Stimulated activated CD4-positive, alpha-beta T cell treated with anti-CD3 and anti-CD28 coated beads, Interleukin-4, amount 100 ng/mL, for 1 hour (primary cell): ENCODE measurements at regions not wholly inside any gene's neighbourhood (a gene's known extent, or its start where the extent isn't known, plus 50 kb on each side); places are given as distances from the start of the nearest gene placed in this dataset.

Experiments
- DNase-seq: peaks from one replicate; pipeline ENCODE4 v3.0.0-alpha.2; 2020

DNA sequence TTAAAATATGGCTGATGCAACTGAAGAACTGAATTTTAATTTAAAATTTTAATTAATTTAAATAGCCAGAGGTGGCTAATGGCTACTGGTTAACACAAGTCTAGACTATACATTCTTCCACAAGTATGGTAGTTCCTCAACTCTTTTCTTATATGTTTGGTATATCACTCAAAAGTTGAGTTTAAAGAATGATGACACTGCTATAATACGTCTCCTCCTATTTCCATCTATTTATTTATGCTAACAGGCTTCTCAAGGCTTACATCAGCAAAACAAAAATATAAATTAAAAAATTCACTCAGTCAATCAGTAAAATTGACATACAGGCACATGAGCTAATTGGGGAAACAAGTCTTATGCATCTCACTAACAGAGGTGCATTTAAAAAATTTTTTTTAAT lies 227.9 kb upstream of the PMFBP1 start:
- no peak for DNase-seq

GRCh38 chr16:72397876-72398275 lies 225.9 kb upstream of the PMFBP1 start:
- no peak for DNase-seq

GRCh38 chr16:72394526-72394925 lies 222.6 kb upstream of the PMFBP1 start:
- no peak for DNase-seq

- DNase-seq, result no peak
These were observed 217.8 kb upstream of the PMFBP1 start for GRCh38 chr16:72389791-72390190.

DNA sequence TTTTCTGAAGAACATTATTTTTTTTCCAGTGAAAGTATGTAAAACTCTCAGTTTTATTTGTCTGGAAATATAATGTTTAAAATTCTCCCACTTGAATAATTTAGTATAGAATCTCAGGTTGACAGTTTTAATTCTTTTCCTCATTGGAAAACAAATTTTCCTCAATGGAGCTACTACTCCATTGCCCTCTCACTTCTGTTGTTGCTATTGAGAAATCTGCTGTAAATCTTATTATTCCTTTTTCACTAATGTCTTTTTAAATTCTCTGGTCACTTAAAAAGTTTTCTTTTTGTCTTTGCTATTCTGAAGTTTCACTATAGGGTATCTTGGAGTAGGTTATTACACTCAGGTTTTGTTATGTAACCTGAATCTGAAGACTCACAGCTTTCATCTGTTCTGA lies 216.1 kb upstream of the PMFBP1 start:
- no peak for DNase-seq

DNA sequence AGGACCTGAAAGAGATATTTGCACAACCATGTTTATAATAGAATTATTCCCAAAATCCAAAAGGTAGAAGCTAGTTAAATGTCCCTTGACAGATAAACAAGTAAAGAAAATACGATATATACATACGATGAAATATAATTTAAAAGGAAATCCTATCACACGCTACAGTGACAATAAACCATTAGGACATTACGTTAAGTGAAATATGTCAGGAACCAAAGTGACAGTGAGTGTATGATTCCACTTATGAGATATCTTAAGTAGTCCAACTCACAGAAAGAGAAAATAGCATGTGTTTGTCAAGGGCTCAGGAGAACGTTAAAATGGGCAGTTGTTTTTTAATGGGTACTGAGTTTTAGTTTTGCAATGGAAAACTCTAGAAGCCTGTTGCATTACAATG lies 212.7 kb upstream of the PMFBP1 start:
- no peak for DNase-seq

DNA sequence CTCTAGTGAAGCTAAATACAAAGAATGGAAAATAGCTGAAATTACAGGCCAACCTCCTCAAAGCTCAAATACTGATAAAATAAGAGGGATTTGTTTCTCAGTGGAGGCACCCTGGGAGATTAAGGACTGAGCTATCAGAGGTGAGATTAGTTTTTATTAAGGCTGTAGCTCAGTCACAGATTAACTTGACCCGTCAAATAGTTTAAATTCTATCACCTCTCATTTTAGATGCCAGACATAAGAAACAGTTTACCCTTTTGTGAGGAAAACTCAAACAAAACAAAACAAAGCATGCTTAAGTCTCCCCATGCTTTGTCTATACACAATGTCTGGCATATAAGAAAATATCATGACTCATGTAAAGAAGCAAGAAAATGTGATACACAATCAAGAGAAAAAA lies 208.3 kb upstream of the PMFBP1 start:
- no peak for DNase-seq

DNA sequence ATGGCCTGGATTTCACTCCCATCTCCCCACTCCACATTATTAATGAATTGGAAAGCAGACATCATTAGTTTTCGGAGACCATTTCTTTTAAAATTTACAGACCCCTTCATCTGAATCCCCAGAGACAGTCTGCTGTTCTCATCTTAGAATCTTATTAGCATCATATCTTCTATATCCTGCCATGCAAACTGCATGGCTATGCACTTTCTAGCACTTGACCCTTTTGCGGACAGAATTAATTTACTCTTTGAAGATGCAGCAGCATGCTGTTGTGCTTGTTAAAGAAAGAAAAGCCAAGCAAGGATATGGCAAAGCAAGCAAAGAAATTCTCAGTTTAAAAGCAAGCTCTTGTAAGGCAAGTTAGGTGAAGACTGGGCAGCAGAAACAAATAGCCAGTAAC lies 201.2 kb upstream of the PMFBP1 start:
- DNase-seq, result no peak

DNA sequence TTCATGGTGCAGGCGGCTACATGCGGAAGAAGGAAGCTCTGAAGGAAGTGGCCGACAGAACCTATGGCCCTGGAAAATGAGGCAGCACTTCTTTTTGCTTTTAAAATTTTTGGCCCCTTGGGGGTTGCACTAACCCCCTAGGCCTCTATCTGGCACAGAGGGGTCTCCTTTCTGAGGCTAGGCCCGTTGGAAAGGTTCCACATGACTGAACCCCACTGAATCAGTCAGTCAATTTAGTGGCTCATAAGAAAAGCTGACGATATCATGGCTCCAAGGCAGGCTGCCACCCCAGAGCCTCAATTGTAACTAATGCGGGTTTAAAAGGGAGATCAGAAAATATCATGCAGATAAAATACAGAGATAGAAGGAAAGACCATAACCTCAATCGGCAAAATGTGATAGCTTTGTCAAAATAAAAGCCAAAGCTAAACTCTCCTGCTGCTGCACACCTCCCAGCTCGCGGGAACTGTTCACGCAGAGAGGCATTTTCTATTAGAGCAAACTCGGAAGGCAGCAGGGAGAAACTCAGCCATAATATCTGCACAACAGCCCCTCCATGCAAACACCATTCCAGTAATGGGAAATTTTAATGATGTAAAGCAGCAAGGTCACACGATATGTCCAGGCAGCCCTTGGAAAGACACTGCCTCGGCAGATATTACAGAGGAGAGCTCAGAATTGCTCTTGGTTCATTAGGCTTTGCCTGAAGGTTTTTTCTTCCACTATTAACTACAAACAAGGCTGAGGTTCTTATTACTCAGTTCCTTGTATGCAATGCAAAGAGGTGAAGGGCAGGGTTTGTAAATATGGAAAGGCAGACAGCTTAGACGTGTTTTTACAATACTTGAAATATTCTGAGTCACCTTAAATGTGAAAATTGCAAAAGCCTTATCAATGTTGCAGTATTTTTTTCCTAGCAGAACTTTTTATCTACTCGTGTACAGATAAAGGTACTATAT lies 200.4 kb upstream of the PMFBP1 start:
- DNase-seq, result no peak

- DNase-seq, result no peak
These were observed 199.5 kb upstream of the PMFBP1 start for GRCh38 chr16:72371307-72372086.

- no peak for DNase-seq
These were observed 197.3 kb upstream of the PMFBP1 start for GRCh38 chr16:72369274-72369673.

GRCh38 chr16:72367851-72368250 lies 195.9 kb upstream of the PMFBP1 start:
- DNase-seq, result no peak

DNA sequence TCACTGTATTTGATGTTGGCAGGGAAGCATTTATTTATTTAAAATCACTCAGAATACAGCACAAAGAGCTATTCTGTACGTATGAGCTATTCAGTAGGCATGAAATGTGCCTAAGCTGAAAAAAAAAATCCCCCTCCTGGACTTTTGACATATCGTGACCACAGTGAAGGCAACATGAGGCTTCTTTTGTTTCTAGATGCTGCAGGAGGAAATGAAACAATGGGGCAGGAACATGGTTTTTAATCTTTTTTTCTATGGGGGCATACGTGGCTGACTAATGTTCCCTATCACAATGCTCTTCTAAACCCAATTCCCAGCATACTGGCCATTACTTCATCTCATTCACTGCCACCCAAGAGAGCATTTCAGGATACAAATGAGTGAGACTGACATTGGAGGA lies 191.0 kb upstream of the PMFBP1 start:
- no peak for DNase-seq

GRCh38 chr16:72362476-72362875 lies 190.5 kb upstream of the PMFBP1 start:
- no peak for DNase-seq

DNA sequence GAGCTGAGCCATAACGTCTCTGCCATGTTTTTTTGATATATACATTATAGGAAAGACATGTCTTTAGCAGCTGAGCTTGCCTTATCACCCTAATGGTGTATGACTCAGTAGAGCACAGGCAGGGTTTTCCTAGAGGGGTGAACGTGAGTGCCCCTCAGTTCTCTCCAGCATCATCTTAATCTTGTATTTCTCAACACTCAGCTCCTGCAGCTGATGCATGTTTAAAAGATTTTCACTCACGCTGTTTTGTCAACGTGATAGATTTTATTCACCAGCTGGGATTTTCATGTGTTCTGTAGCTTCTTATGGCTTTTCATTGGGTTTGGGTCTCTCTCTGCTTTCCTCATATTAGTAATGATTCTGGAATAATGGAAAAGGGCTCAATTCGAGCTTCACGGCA lies 186.0 kb upstream of the PMFBP1 start:
- DNase-seq, result no peak

- DNase-seq, result no peak
These were observed 183.6 kb upstream of the PMFBP1 start for GRCh38 chr16:72355561-72355960.

- DNase-seq, result no peak
These were observed 177.8 kb upstream of the PMFBP1 start for GRCh38 chr16:72349719-72350118.

DNA sequence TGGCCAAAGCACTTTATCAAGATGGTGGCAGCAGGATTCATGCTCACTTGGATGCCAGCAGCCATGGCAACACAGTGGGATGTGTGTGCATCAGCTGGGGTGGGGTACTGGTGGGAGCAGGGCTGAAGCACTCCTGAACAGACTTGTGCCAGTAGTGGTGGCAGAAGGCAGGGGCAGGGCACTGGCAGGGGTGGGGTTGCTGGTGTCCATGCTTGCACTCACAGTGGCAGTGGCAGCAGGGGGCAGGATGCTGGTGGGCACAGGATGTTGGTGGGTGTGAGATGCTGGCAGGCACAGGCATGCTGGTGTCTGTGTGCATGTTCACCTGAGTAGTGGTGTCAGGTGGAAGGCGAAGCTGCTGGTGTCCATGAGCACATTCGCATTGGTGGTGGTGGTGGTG lies 161.0 kb upstream of the PMFBP1 start:
- DNase-seq, result no peak

DNA sequence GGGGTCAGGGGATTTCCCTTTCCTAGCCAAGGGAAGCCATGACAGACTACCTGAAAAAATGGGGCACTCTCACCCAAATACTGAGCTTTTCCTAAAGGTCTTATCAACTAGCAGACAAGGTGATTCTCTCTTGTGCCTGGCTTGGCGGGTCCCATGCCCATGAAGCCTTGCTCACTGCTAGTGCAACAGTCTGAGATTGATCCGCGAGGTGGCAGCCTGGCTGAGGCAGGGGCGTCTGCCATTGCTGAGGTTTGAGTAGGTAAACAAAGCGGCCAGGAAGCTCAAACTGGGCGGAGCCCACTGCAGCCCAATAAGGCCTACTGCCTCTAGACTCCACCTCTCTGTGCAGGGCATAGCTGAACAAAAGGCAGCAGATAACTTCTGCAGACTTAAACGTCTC lies 152.6 kb upstream of the PMFBP1 start:
- DNase-seq, result no peak

GRCh38 chr16:72317446-72317845 lies 145.5 kb upstream of the PMFBP1 start:
- no peak for DNase-seq

DNA sequence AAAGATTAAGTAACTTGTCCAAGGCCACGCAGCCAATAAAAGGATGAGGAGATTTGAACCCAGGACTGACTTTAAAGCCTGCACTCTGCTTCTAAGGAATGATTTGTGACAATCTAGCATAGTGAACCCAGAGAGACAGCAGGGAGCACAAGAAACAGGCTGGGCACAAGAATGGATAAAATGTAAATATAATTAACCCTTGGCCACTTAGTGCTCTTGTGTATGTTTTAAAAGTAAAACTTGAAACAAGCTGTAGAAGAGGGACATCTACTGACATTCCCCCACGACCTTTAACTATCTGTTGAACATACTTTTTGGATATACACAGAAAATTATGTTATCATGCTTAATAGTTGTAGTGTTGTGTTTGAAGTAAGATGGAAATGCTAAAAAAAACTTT lies 141.9 kb upstream of the PMFBP1 start:
- no peak for DNase-seq

DNA sequence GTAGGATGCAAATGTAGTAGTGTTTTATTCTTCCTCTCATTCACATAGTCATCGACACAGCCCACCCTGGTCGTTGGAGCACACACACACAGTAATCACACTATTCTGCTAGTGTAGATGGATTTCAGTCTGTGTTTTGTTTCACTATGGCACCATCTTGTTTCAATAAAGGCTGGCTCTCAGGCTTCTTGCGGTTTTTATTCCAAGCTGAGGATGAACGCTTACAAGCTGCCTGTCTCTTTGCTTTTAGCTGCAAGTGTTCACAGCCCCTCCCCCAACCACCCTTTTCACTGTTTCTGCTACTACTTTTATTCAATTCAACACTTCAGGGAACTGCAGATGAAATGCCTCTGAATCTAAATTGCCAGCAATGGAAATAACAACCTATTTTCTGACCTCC lies 140.9 kb upstream of the PMFBP1 start:
- DNase-seq, result no peak

- no peak for DNase-seq
These were observed 139.5 kb upstream of the PMFBP1 start for GRCh38 chr16:72311426-72311825.

- no peak for DNase-seq
These were observed 137.0 kb upstream of the PMFBP1 start for GRCh38 chr16:72309001-72309400.
